ENCODE measurements at regions not wholly inside any gene's neighbourhood (a gene's known extent, or its start where the extent isn't known, plus 50 kb on each side); places are given as distances from the start of the nearest gene placed in this dataset.

DNA sequence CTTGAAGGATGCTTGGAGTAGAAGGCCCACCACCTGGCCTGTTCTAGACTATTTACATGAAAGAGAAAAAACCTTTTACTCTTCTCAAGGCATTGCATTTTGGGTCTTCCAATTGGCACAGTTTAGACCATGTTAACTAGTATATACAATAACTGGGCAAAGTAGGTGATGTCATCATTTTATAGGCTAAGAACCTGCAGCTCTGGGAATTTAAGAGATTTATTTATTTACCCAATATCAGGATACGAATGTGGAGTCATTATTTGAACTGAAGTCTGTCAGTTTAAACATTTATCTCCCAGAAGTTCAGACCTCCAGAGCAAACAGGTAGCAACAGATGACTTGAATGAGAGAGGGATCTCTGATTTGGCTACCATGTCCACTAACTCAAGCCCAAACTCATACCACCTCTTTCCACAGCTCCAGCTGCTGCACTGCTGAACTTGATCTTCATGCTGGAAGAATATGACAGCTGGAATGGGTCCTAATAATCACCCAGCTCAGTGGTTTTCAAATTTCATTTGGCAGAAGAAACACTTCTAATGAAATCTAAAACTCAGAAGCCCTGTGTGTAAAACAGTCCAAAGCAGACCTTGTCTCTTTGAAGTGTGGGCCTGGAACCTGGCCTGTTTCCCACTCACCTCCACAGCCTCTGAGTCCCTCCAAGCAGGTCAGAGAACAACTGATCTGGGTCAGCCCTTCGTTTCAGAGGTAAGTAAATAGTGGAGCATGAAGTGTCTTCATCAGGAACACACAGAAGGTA, 179.2 kb downstream of the EMP1 start:
- TF ChIP-seq, protein P1, sequence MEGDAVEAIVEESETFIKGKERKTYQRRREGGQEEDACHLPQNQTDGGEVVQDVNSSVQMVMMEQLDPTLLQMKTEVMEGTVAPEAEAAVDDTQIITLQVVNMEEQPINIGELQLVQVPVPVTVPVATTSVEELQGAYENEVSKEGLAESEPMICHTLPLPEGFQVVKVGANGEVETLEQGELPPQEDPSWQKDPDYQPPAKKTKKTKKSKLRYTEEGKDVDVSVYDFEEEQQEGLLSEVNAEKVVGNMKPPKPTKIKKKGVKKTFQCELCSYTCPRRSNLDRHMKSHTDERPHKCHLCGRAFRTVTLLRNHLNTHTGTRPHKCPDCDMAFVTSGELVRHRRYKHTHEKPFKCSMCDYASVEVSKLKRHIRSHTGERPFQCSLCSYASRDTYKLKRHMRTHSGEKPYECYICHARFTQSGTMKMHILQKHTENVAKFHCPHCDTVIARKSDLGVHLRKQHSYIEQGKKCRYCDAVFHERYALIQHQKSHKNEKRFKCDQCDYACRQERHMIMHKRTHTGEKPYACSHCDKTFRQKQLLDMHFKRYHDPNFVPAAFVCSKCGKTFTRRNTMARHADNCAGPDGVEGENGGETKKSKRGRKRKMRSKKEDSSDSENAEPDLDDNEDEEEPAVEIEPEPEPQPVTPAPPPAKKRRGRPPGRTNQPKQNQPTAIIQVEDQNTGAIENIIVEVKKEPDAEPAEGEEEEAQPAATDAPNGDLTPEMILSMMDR (IDR thresholded peaks at IDR 0.05) = no peak
- no peak for TF ChIP-seq POLR2A (IDR thresholded peaks at IDR 0.05)
